AG08395 (cell line): ENCODE measurements at regions not wholly inside any gene's neighbourhood (a gene's known extent, or its start where the extent isn't known, plus 50 kb on each side); places are given as distances from the start of the nearest gene placed in this dataset.
A peak's percentile ranks its signal among the peaks of the same experiment; 100 is the strongest.

ENCODE experiments used
- DNase-seq: peaks from one replicate; pipeline ENCODE4 v3.0.0; 2012; ENCODE audit warnings: mixed read lengths, low spot score

DNA sequence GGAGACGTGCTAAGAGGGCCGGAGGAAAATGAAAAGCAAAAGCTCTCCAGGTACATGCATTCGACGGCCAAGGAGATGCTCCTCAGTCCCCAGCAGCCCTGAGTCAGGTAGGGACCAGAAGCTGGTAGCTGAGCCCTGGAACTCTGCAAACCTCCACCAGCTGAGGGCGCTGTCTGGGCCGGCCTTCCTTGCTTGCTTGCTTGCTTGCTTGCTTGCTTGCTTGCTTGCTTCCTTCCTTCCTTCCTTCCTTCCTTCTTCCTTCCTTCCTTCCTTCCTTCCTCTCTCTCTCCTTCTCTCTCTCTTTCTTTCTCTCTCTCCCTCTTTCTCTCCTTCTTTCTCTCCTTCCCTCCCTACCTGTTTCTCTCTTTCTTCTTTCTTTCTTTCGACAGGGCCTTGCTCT lies 94.6 kb upstream of the RASGRF1 start:
- DNase-seq: no peak

DNA sequence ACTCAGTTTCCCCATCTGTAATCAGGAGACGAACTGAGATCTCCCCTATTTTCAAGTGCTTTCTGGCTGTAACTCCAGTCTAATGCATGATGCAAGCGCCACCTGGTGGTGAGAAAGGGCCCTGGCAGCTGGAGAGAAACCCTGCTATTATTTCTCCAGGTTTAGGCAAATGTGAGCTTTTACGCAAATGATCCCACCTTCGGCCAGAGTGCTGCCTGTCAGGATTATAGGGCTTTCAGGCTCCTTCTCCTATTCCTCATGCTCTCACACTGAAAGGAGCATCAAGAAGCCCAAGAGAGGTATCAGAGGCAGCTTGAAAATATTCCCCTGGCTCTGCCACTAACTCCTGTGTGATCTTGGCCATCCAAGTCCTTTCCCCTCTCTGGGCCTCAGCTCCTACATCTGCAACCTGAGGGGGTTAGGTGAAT lies 93.9 kb upstream of the RASGRF1 start:
- DNase-seq: peak; percentile 72

DNA sequence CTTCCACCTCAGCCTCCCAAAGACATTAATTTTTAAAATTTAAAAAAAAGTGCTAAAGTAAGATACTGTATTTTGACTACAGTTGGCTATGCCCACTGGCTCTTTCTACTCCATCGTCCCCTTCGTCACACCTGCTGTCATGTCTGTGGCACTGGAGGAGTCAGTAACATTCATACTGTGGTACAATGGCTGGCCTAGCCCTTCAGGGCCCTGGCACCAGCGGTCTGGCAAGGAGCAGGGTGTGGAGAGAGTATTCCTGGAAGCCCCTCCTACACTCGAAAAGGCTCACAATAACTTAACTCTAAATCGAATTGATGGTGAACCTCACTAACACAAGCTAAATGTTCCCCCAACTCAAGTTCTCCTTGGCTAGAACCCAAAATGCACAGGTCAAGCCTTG lies 89.7 kb upstream of the RASGRF1 start:
- no peak for DNase-seq

DNA sequence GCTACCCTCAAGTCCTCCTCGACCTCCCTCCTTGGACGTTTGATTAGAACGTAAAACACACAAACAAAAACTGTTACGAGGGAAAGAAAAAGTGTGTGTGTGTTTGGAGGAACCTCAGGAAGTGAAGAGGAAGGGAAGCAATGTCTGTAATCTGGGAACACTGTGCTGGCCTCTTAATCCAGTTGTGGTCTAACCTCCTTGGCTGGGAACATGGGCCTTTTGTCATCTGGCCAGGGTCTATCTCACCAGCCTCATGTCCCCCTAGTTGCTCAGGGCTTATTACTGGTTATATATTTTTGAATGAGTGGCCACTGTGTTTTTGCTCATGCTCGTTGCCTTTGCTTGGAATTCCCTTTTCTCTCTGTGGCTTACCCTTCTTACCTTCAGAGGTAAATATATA lies 89.0 kb upstream of the RASGRF1 start:
- DNase-seq: no peak

DNA sequence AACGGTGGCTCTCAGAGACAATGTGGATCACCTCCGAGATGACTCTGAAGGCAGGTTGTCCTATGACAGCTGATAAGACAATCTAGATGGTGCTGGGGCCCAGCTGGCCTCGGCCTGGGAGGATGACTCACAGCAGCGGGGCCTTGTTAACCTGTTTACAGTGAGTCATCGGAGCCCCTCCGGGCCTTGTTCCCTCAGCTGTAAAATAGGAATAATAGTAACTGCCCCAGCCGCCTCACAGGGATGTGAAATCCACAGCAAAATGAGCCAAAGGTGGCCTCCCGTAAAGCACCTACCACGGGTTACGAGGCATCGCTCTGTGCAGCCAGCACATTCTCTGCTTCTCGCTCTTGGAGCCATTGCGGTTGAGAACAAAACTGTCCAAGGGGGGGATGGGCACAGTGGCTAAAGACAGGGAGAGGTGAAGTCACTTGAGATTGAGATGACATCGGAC lies 88.6 kb upstream of the RASGRF1 start:
- DNase-seq: no peak

DNA sequence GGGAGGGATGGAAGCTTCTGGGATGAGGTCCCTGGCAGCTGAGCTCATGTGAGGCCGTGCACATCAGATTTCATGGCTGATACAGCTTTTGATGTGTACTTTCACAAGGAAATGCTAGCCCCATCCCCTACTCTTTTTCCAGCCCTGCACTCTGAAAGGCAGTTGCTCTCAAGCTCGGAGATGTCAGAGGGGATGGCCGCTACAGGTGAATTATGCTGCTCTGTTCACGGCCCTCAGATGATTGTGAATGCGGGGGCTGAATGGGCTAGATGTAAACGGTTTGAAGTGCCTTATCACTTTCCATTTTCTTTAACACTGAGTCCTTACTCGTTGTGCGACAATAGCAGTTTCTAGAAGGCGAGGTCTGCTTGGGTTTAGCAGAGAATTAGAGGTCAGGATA lies 88.0 kb upstream of the RASGRF1 start:
- DNase-seq: no peak

DNA sequence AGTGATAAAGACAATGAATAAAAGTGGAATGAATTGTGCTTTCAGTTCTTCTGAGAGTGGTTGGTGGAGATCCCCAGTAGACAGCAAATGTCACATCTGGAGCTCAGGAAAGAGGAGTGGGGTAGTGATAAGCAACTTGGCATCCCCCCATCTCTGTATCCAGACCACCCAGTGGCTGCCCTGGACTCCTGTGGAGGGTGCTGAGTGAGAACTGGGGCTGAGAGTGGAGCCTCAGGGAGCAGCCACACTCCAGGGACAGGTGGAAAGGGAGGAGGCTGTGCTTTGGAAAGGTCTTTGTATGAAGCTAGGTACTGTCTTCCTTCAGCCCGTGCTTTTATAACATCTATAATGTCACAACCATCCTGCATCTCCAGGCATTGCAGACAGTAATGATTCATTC lies 85.6 kb upstream of the RASGRF1 start:
- DNase-seq: no peak

DNA sequence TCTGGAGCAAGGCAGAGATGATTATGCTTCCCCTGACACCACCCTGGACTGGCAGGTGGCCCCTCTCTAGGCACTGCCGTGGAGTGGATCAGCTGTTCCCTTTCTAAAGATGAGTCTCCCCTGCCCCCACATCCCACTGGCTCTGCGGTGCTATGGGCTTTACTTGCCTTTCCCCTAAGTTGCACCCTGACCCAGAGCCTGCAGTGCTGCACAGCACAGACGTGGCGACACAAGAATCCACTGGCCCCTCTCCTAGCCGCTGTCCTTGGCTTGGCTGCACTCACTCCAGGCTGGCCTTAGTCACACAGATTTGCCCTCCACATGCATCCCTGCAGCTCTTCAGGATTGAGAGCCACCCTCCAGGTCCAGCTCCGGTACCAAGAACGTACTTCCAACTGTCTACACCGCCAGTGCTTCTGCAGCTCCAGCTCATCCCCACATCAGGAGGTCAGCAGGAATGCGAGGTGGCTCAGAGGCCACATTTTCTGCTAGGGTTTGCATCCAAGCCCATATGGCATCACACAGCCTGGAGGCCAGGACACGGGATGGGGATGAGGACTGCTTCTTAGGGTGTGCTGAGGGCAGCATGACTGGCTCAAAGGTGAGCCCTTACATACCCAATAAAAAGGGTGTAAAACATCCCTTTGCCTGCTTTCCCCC lies 82.4 kb upstream of the RASGRF1 start:
- DNase-seq: no peak

DNA sequence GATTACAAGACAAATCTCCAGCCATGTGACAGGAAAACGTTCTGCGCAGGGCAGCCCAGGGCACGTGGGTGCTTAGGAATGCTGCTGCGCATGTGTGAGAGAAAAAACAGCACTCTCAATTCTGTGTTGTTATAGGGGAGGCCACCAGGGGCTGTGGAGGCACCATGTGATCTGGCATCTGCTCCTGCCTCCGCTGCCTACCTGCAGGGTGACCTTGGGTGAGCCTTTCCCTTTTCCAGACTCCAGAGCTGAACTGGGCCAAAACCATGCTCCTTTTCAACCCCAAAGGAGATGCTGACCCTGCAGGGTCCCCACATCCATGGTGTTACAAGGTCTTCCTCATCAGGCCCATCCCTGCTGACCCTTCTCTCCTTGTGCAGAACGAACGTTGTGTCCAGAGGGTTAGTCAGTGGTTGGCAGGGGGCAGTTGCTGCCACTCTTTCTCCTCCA lies 81.5 kb upstream of the RASGRF1 start:
- no peak for DNase-seq

DNA sequence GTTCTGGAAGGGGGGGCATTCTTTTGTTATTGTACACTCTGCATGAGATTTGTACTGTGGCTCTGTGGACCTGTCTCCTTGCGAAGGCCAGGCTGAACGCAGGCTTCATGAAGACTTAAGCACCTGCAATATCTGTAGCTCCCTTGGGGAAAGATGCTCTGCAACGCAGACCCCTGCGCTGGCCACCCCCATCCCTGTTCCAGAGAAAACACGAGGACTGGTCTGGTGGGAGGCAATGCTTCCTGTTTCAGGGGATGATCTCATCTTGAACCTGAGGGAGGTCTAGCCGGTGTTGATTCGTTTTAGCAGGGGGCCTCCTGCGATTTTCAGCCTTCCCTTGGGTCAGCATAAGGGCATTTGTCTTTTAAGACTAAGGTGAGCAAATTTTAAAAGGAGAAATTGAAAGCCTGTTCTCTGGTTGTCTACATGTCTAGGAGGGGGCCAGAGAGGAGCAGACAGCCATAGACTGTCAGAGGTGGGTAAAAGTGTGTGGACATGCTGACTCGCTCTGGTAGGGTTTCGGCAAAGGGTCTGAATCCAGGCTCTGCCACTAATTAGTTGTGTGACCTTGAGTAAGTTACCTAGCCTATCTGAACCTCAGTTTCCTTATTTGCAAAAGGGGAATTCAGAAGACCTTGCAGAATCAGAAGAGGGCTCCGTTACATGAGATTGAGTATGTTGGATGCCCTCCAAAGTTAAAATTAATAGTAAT lies 80.9 kb upstream of the RASGRF1 start:
- DNase-seq: no peak

DNA sequence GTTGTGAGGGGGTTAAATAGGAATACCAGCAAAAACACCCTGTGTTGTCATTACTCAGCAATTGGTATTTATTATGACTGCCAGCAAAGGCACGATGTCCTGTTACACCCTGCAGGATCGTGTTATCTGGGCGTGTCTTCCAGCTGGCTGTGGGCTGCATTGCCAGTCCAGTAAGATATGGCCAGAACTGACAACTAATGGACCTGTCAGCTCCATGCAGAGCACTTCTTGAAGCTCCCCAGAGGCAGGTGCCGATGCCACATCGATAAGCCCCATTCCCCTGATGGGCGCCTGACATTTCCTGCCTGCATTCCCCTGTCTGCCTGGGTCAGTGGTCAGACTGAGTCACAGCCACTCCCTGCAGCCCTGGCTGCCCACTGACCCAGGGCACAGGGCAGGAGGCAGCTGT lies 79.7 kb upstream of the RASGRF1 start:
- DNase-seq: peak; percentile 44

DNA sequence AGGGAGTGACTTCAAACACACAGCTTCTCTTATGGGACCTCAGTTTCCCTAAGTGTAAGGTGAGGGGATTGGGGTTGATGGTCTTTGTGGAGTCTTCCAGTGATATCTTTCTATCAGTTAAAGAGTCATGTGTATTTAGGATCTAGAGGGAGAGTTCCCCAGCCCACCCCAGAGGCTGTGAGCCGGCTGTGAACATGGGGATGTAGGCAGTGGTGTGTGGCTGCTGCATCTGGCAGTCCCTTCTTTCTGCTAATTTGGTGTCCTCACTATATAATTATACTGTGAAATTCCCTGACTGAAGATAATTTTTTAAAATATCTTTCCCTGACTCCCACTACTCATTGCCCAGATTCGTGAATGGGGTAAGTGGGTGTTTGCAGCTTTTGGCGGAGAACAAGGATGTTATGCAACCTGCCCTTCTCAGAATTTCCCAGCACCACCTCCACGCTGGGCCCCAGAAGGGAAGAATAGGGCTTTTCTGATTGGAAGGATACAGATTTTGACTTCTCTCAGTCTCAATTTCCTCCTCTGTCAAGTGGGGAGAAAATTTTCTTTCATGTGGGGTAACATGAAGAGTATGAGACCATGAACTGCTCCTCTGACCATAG lies 79.0 kb upstream of the RASGRF1 start:
- no peak for DNase-seq

DNA sequence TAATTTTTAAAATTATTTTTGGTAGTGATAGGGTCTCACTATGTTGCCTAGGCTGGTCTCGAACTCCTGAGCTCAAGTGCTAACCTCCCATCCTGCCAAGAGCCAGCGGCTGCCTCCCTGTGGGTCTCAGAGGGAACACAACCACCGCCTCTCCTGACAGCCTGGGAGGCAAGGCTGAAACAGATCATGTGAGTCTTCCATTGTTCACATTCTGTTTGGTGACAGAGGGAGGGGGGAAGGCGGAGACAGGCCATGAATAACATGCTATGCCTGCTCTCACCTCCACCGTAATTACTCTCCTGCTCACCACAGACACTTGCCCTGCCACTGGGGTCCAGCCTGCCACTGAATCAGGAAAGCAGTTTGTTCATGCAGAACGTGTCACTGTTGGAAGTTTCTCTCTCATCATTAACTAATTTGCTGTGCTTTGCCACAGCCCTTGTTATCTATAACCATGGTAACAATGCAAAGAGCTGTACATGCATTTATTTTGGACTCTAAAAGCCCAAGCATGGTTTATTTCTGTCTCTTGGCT lies 78.4 kb upstream of the RASGRF1 start:
- no peak for DNase-seq

DNA sequence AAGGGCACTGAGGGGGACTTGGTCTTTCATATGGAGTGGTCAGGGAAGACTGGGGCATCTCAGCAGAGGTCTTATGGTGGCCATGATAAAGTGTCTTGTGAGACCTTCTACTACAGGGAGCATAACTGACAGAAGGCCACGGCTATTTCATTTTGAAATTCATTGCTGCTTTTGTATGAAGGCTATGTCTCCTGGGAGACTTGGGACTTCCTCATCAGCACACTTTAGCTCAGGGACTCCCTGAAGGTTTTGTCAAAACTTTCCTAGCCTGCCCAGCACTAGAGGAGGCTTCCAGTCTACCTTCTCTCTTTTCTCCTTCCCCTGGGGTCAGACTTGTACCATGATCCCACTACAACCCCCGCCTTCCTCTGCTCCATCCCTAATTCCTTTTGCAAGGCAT lies 77.2 kb upstream of the RASGRF1 start:
- no peak for DNase-seq

DNA sequence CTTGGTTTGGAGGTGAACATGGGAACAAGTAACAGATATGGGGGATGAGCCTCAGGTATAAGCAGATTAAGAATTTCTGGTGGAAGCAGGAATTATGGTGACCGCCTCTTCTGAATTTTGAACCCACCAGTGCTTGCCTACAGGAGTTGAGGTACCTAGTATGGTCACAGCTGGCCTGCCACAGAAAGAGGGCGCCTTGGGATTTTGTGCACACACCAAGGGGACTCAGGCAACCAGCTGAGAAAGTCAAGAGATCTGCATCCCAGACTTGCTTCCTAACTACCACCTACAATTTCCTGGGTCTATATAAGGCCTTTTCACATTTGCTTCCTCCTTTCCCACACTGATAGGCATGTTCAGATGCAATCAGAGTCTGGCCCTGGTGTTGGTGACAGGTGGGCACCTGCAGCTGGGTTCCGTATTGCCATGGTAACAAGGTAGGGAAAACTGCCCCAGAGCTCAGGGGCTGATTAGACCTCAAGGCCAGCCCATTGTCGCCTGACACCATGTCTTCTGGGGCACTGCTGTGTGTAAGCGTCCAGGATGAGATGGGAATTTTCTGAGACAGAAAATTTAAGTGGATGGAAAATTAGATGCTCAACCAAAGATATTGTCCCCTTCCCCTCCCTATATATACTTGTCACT lies 75.9 kb upstream of the RASGRF1 start:
- no peak for DNase-seq

DNA sequence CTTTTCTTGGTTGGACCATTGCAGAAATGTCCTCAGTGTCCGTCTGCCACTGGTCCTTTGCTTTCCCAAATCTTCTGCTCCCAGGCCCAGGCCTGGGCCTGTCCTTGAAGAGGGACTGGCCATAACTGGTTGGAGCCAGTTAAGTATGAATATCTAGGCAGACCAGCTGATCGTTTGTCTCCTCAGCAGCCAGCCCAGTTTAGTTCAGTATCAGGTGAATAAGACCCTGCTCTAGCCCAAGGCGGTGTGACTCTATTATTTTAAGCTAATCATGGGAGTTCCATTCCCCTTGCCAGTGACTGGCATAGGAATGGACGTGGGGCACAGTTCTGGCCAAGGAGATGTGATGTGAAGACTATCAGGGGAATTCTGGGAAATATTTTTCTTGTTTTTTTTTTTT lies 73.9 kb upstream of the RASGRF1 start:
- DNase-seq: no peak

DNA sequence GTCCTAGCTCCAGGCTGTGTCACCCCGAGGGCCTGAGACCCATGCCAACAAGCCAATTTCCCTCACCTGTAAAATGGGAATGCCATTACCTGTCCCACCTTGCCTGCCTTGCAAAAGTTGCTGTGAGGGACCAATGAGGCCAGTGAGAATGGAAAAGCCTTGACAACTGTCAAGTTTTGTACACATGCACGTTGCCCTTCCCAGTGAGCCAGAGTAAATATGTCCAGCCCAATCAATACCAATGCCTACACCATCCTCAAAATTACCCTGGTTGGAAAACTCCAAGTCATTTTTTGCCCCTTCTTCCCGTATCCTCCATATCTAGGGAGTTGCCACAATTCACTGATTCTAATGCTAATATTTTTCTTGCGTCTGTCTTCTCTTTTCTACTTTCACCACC lies 73.5 kb upstream of the RASGRF1 start:
- DNase-seq: no peak

DNA sequence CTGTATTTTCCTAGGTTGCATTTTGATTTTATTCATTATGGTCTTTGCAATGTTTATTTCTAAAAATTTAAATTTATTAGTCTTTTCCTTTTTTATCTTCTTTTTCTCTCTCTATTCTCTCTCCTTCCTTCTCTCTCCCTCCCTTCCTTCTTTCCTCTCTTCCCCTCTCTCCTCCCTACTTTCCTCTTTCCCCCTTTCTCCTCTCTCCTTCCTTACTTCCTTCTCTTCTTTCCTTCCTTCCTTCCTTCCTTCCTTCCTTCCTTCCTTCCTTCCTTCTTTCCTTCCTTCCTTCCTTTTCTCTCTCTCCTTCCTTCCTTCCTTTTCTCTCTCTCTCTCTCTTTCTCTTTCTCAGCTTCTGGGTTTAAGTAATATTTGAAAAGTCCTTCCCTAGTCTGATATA lies 72.8 kb upstream of the RASGRF1 start:
- DNase-seq: no peak

DNA sequence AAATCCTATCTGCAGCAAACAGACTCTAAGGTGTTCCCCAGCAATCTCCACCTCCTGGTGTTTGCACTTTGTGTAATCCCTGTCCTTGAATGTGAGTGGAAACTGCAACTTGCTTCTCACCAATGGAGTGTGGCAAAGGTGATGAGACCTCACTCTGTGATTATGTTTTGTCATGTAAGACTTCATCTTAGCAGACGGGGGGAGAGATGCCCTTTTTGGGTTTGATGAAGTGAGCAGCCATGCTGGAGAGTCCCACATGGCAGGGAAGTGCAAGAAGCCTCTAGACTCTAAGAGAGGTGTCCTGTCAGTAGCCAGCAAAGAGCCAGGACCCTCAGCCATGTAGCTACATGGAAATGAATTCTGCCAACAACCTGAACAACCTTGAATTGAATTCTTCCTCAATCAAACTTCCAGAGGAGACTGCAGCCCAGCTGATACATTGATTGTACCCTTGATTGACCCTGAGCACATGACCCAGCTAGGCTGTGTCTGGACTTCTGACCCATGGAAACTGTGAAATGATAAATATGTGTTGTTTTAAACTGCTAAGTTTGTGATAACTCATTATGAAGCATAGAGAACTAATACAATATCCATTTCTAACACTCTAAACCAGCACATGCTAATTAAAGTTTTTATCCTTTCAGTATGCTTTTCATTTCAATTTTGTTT lies 71.4 kb upstream of the RASGRF1 start:
- DNase-seq: no peak

DNA sequence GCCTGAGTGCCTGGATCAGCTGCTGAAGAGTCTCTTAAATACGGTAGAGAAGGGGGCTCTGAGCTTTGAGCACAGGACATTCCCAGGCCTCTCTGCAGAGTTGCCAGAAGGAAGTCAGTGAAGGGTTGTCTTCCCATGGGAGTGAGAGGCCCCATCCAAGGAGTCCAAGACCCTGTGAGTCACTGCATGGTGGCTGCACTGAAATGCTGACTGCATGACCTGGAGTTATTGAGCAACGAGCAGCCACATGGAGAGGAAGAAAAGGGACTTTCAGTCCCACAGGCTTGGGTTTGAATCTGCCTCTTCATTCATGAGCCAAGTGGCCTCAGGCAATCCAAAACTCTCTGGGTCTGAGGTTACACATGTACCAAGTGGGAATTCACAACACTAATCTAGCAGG lies 69.6 kb upstream of the RASGRF1 start:
- DNase-seq: no peak

DNA sequence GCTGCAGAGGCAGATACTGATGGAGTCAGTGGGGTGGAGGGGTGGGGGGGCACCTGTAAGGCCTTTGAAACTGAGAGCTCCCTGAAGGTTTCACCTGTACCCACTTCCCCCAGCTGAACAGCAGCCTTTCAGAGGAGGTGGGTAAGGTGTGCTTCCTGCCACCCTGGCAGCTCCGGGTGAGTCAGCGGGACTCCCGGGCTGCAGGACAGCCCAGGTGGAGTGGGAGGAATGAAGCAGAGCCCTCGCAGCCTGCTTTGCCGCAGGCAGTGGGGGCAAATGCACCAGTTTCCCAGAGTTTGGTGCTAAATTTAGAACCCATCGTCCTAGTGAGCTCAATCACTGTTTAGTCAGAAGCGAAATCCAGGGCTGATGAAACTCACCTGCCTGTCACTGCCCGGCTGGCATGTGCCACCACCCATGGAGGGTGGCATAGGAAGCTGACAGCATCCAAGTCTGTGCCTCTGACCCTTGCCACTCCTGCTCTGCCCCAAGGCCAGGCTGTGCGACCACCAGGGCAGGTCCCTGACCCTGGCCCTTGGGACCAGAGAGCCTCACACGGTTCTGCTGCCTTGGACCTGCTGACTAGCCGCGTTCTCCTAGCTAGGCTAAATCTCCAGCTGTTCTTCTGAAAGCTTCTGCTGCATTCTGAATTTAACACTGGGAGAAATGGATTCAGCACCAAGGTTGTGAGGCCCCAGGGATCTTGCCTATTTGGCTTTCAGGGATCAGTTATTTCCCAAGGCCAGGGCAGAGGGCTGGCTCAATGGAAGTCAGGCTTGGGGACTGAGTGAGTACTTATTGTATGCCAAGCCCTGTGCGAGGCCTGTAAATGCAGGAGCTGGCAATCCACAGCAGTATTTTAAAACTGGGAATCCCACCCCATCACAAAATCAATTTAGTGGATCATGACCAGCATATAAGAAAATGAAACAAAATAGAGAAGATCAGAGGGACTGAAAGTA lies 67.3 kb upstream of the RASGRF1 start:
- DNase-seq: no peak
